ENCODE measurements at regions not wholly inside any gene's neighbourhood (a gene's known extent, or its start where the extent isn't known, plus 50 kb on each side); places are given as distances from the start of the nearest gene placed in this dataset.

GRCh38 chr2:136062066-136062837 is 55.7 kb downstream of the CXCR4 start:
- DNase-seq = no peak

GRCh38 chr2:136060416-136060815 is 57.5 kb downstream of the CXCR4 start:
- DNase-seq = no peak

GRCh38 chr2:136059036-136059472 is 58.9 kb downstream of the CXCR4 start:
- DNase-seq = no peak

- DNase-seq = no peak
These were observed 59.7 kb downstream of the CXCR4 start for GRCh38 chr2:136058262-136058661.

GRCh38 chr2:136057802-136058140 is 60.2 kb downstream of the CXCR4 start:
- DNase-seq = no peak

GRCh38 chr2:136057023-136057801 is 60.7 kb downstream of the CXCR4 start:
- DNase-seq = peak; percentile 62

GRCh38 chr2:136055929-136056688 is 61.8 kb downstream of the CXCR4 start:
- no peak for DNase-seq

- DNase-seq = no peak
These were observed 63.1 kb downstream of the CXCR4 start for GRCh38 chr2:136054856-136055255.

- no peak for DNase-seq
These were observed 65.3 kb downstream of the CXCR4 start for GRCh38 chr2:136052369-136053362.

- no peak for DNase-seq
These were observed 66.3 kb upstream of the DARS1 start for GRCh38 chr2:136051725-136052048.

- DNase-seq = no peak
These were observed 65.7 kb upstream of the DARS1 start for GRCh38 chr2:136051001-136051724.

- no peak for DNase-seq
These were observed 64.8 kb upstream of the DARS1 start for GRCh38 chr2:136049991-136050920.

GRCh38 chr2:136049011-136049742 is 63.8 kb upstream of the DARS1 start:
- DNase-seq = no peak

GRCh38 chr2:136045835-136046570 is 60.6 kb upstream of the DARS1 start:
- no peak for DNase-seq

- no peak for DNase-seq
These were observed 59.9 kb upstream of the DARS1 start for GRCh38 chr2:136045344-136045743.

Data from stimulated activated CD8-positive, alpha-beta memory T cell treated with anti-CD3 and anti-CD28 coated beads, Interleukin-4, amount 100 ng/mL, for 48 hours (primary cell).